Small intestine (tissue), 7 donors: ENCODE measurements at regions not wholly inside any gene's neighbourhood (a gene's known extent, or its start where the extent isn't known, plus 50 kb on each side); places are given as distances from the start of the nearest gene placed in this dataset.
"Not testable (repeated sequence)": the region's sequence is repeated elsewhere in the genome, so short reads cannot be mapped to it uniquely, and the experiment has no call there.

Experiments used
- DNase-seq, 2 donors: peaks; one replicate each; pipeline versions ENCODE4 v3.0.0 to v3.0.0-alpha.2; 2013
- FAIRE-seq: peaks from 2 replicates; lab custom pipeline; 2012; peaks lifted over from hg19 to GRCh38; lab: Jason Lieb, UNC
- H3K27ac ChIP-seq, 3 donors: one replicate each; pipeline ENCODE4 v1.5.1; 2013; ENCODE audit warnings: low read length in 2 of 3, mild to moderate bottlenecking in 2 of 3, control low read depth in 1 of 3, inconsistent platforms in 1 of 3, low read depth in 1 of 3, moderate library complexity in 1 of 3
- H3K27me3 ChIP-seq, 3 donors: one replicate each; pipeline ENCODE4 v1.6.1; 2013; ENCODE audit warnings: low read length in 3 of 3, inconsistent platforms in 1 of 3; ENCODE audit not compliant: control insufficient read depth in 3 of 3, insufficient read depth in 3 of 3
- H3K36me3 ChIP-seq, 3 donors: one replicate each; pipeline ENCODE4 v1.6.1; 2013; ENCODE audit warnings: low read length in 3 of 3, inconsistent platforms in 1 of 3, low read depth in 1 of 3, mild to moderate bottlenecking in 1 of 3, moderate library complexity in 1 of 3; ENCODE audit not compliant: control insufficient read depth in 3 of 3, insufficient read depth in 2 of 3
- H3K4me1 ChIP-seq, 3 donors: one replicate each; pipeline ENCODE4 v1.6.1; 2013; ENCODE audit warnings: low read length in 2 of 3, inconsistent platforms in 1 of 3, low read depth in 1 of 3, mild to moderate bottlenecking in 1 of 3, moderate library complexity in 1 of 3; ENCODE audit not compliant: control insufficient read depth in 3 of 3, insufficient read depth in 2 of 3
- H3K4me3 ChIP-seq, 3 donors: one replicate each; pipeline ENCODE4 v1.5.1; 2013; ENCODE audit warnings: low read length in 3 of 3, control low read depth in 1 of 3, inconsistent platforms in 1 of 3, low read depth in 1 of 3, mild to moderate bottlenecking in 1 of 3, moderate library complexity in 1 of 3
- H3K9me3 ChIP-seq, 2 donors: one replicate each; pipeline ENCODE4 v1.6.1; 2013; ENCODE audit warnings: low read depth in 1 of 2, low read length in 1 of 2; ENCODE audit not compliant: control insufficient read depth in 2 of 2, insufficient read depth in 1 of 2
- WGBS, 3 donors: extraction: QIAGEN DNeasy Blood & Tissue Kit; methylation state at CpG; one replicate each; pipeline ENCODE4 v1.1.7; 2013; 5-methylcytosine and 5-hydroxymethylcytosine counted together
- donor health status: healthy with polysubstance abuse.
- donor health status: control.
- donor health status: control.
- donor health status: Bipolar disorder and iron deficiency.
- donor health status: healthy.

GRCh38 chr9:30349526-30350513, 2034.6 kb upstream of the ACO1 start:
- FAIRE-seq = no peak
- H3K4me3 ChIP-seq = no peak overlapping the region
- WGBS, 3 donors = 86 to 88% (median 87%) methylated on average over 19 of the region's 19 CpGs
- DNase-seq = no peak
- no peaks in the 10 kb centered on the region for H3K36me3 ChIP-seq
- H3K9me3 ChIP-seq = peaks cover 0 to 7% of the 10 kb centered on the region in 2 donors
- no peaks in the 10 kb centered on the region for H3K27me3 ChIP-seq
- no peak overlapping the region for H3K27ac ChIP-seq
- H3K4me1 ChIP-seq = no peaks in the 10 kb centered on the region

- WGBS, 3 donors = 79 to 87% (median 83%) methylated on average over 4 of the region's 4 CpGs
- FAIRE-seq (no peak), DNase-seq (no peak)
- Histone ChIP-seq H3K36me3 (no peaks in the 10 kb centered on the region), H3K27me3 (no peaks in the 10 kb centered on the region), H3K4me1 (no peaks in the 10 kb centered on the region), H3K27ac (no peak overlapping the region), H3K4me3 (no peak overlapping the region), H3K9me3 (no peaks in the 10 kb centered on the region)
Measured at GRCh38 chr9:30356221-30356620, 2028.2 kb upstream of the ACO1 start.

- no peaks in the 10 kb centered on the region for H3K27me3 ChIP-seq
- no peaks in the 10 kb centered on the region for H3K36me3 ChIP-seq
- no peaks in the 10 kb centered on the region for H3K9me3 ChIP-seq
- H3K27ac ChIP-seq = no peak overlapping the region
- FAIRE-seq (no peak), DNase-seq (no peak)
- H3K4me3 ChIP-seq = no peak overlapping the region
- no peaks in the 10 kb centered on the region for H3K4me1 ChIP-seq
Measured at GRCh38 chr9:30362373-30362772, 2022.1 kb upstream of the ACO1 start.

- DNase-seq, H3K27ac ChIP-seq, H3K4me3 ChIP-seq, H3K36me3 ChIP-seq, H3K27me3 ChIP-seq, H3K9me3 ChIP-seq, H3K4me1 ChIP-seq, FAIRE-seq: not testable (repeated sequence)
- 84 to 87% (median 87%) methylated on average over 4 of the region's 4 CpGs for WGBS, 3 donors
Measured at GRCh38 chr9:30366140-30366539, 2018.3 kb upstream of the ACO1 start.

- DNase-seq (no peak), FAIRE-seq (no peak)
- WGBS, 3 donors = 45 to 69% (median 60%) methylated on average over 2 of the region's 2 CpGs
- Histone ChIP-seq H3K4me3 (no peak overlapping the region), H3K27ac (no peak overlapping the region), H3K4me1 (no peaks in the 10 kb centered on the region), H3K9me3 (no peaks in the 10 kb centered on the region), H3K27me3 (no peaks in the 10 kb centered on the region), H3K36me3 (no peaks in the 10 kb centered on the region)
Measured at GRCh38 chr9:30382271-30382670, 2002.2 kb upstream of the ACO1 start.

- FAIRE-seq = no peak
- no peak for DNase-seq
- Histone ChIP-seq H3K27ac (no peak overlapping the region), H3K36me3 (no peaks in the 10 kb centered on the region), H3K9me3 (peaks cover 0 to 17% of the 10 kb centered on the region in 2 donors), H3K27me3 (no peaks in the 10 kb centered on the region), H3K4me3 (no peak overlapping the region), H3K4me1 (no peaks in the 10 kb centered on the region)
- 67 to 75% (median 74%) methylated on average over 3 of the region's 3 CpGs for WGBS, 3 donors
Measured at GRCh38 chr9:30410273-30410672, 1974.2 kb upstream of the ACO1 start.

- Histone ChIP-seq H3K27me3 (no peaks in the 10 kb centered on the region), H3K36me3 (no peaks in the 10 kb centered on the region), H3K9me3 (peaks cover 0 to 17% of the 10 kb centered on the region in 2 donors), H3K27ac (no peak overlapping the region), H3K4me3 (no peak overlapping the region), H3K4me1 (no peaks in the 10 kb centered on the region)
- WGBS, 3 donors = 82 to 88% (median 87%) methylated on average over 5 of the region's 5 CpGs
- DNase-seq (no peak), FAIRE-seq (no peak)
Measured at GRCh38 chr9:30411571-30411970, 1972.9 kb upstream of the ACO1 start.

GRCh38 chr9:30459156-30459555, 1925.3 kb upstream of the ACO1 start:
- FAIRE-seq = no peak

More at GRCh38 chr9:30459156-30459555, 1925.3 kb upstream of the ACO1 start:
- no peaks in the 10 kb centered on the region for H3K27me3 ChIP-seq
- no peaks in the 10 kb centered on the region for H3K9me3 ChIP-seq
- H3K4me3 ChIP-seq = no peak overlapping the region
- WGBS, 3 donors = 49 to 68% (median 51%) methylated on average over 2 of the region's 2 CpGs
- no peak for DNase-seq
- no peaks in the 10 kb centered on the region for H3K4me1 ChIP-seq
- H3K36me3 ChIP-seq = no peaks in the 10 kb centered on the region
- no peak overlapping the region for H3K27ac ChIP-seq
